Activated CD4-positive, alpha-beta T cell treated with anti-CD3 and anti-CD28 coated beads for 48 hours (primary cell): ENCODE measurements at regions not wholly inside any gene's neighbourhood (a gene's known extent, or its start where the extent isn't known, plus 50 kb on each side); places are given as distances from the start of the nearest gene placed in this dataset.
"Not testable (repeated sequence)": the region's sequence is repeated elsewhere in the genome, so short reads cannot be mapped to it uniquely, and the experiment has no call there.

Source experiments
- DNase-seq: peaks from one replicate; pipeline ENCODE4 v3.0.0-alpha.2; 2020

GRCh38 chr7:69515495-69516212 is 82.6 kb upstream of the AUTS2 start:
- no peak for DNase-seq

GRCh38 chr7:69516238-69516820 is 81.9 kb upstream of the AUTS2 start:
- DNase-seq: no peak

- no peak for DNase-seq
These were observed 80.1 kb upstream of the AUTS2 start for GRCh38 chr7:69517985-69518704.

GRCh38 chr7:69518705-69519077 is 79.6 kb upstream of the AUTS2 start:
- no peak for DNase-seq

- no peak for DNase-seq
These were observed 71.7 kb upstream of the AUTS2 start for GRCh38 chr7:69526570-69526969.

- no peak for DNase-seq
These were observed 70.6 kb upstream of the AUTS2 start for GRCh38 chr7:69527706-69528105.

GRCh38 chr7:69531050-69531449 is 67.2 kb upstream of the AUTS2 start:
- no peak for DNase-seq

GRCh38 chr7:69534461-69535041 is 63.7 kb upstream of the AUTS2 start:
- no peak for DNase-seq

- no peak for DNase-seq
These were observed 60.6 kb upstream of the AUTS2 start for GRCh38 chr7:69537691-69538090.

- DNase-seq: no peak
These were observed 58.7 kb upstream of the AUTS2 start for GRCh38 chr7:69539531-69539930.

- no peak for DNase-seq
These were observed 58.0 kb upstream of the AUTS2 start for GRCh38 chr7:69540287-69540686.

GRCh38 chr7:69541779-69542432 is 56.4 kb upstream of the AUTS2 start:
- DNase-seq: not testable (repeated sequence)

- no peak for DNase-seq
These were observed 53.1 kb upstream of the AUTS2 start for GRCh38 chr7:69545175-69545574.
